ENCODE measurements at regions not wholly inside any gene's neighbourhood (a gene's known extent, or its start where the extent isn't known, plus 50 kb on each side); places are given as distances from the start of the nearest gene placed in this dataset.
"Not testable (repeated sequence)": the region's sequence is repeated elsewhere in the genome, so short reads cannot be mapped to it uniquely, and the experiment has no call there.

- Histone ChIP-seq H3K36me3 (no peaks in the 10 kb centered on the region), H3K27me3 (peaks cover 0 to 52% (median 0%) of the 10 kb centered on the region in 4 donors), H3K27ac (replicated peaks in 1 of 4) (no peak overlapping the region), H3K9me3 (peaks cover 0 to 5% (median 0%) of the 10 kb centered on the region in 4 donors), H3K4me1 (peaks cover 0 to 9% (median 7%) of the 10 kb centered on the region in 4 donors), H3K4me3 (no peak overlapping the region)
- WGBS: 33% methylated on average over 10 of the region's 10 CpGs
- DNase-seq (ENCODE audit: extremely low spot score): no peak
- intact Hi-C loops (cut with DNase I): no loop called here
- TF ChIP-seq POLR2AphosphoS5 (IDR thresholded peaks at IDR 0.05): no peak
Measured at GRCh38 chr20:56736285-56736857, 107.3 kb downstream of the TFAP2C start.

- DNase-seq (ENCODE audit: extremely low spot score); H3K4me3 ChIP-seq; H3K27ac ChIP-seq (replicated peaks in 1 of 4); H3K36me3 ChIP-seq; intact Hi-C loops (cut with DNase I); H3K9me3 ChIP-seq; H3K4me1 ChIP-seq: not testable (repeated sequence)
- H3K27me3 ChIP-seq: peaks cover 0 to 69% (median 0%) of the 10 kb centered on the region in 4 donors
- 89% methylated on average over 4 of the region's 4 CpGs for WGBS
Measured at GRCh38 chr20:56744325-56744821, 115.3 kb downstream of the TFAP2C start.

- no peaks in the 10 kb centered on the region for H3K9me3 ChIP-seq
- H3K27me3 ChIP-seq: peaks cover 0 to 68% (median 0%) of the 10 kb centered on the region in 4 donors
- no peaks in the 10 kb centered on the region for H3K36me3 ChIP-seq
- 70% methylated on average over 8 of the region's 8 CpGs for WGBS
- H3K4me1 ChIP-seq: no peaks in the 10 kb centered on the region
- H3K4me3 ChIP-seq: no peak overlapping the region
- intact Hi-C loops (cut with DNase I): no loop called here
- DNase-seq (ENCODE audit: extremely low spot score): no peak
- no peak for TF ChIP-seq CTCF (IDR thresholded peaks at IDR 0.05)
- TF ChIP-seq POLR2A (IDR thresholded peaks at IDR 0.05; ENCODE audit: low read depth): no peak
- no peak for TF ChIP-seq POLR2AphosphoS5 (IDR thresholded peaks at IDR 0.05)
- no peak for TF ChIP-seq EP300 (IDR thresholded peaks at IDR 0.05)
- H3K27ac ChIP-seq (replicated peaks in 1 of 4): no peak overlapping the region
Measured at GRCh38 chr20:56748476-56749377, 119.6 kb downstream of the TFAP2C start.

- intact Hi-C loops (cut with DNase I): no loop called here
- DNase-seq (ENCODE audit: extremely low spot score): no peak
- H3K36me3 ChIP-seq: no peaks in the 10 kb centered on the region
- no peak overlapping the region for H3K27ac ChIP-seq (replicated peaks in 1 of 4)
- H3K4me1 ChIP-seq: no peaks in the 10 kb centered on the region
- TF ChIP-seq POLR2A (IDR thresholded peaks at IDR 0.05; ENCODE audit: low read depth): no peak
- no peak for TF ChIP-seq POLR2AphosphoS5 (IDR thresholded peaks at IDR 0.05)
- no peak for TF ChIP-seq EP300 (IDR thresholded peaks at IDR 0.05)
- TF ChIP-seq CTCF (IDR thresholded peaks at IDR 0.05): no peak
- H3K4me3 ChIP-seq: no peak overlapping the region
- H3K27me3 ChIP-seq: peaks cover 0 to 67% (median 0%) of the 10 kb centered on the region in 4 donors
- WGBS: 38% methylated on average over 13 of the region's 17 CpGs
- no peaks in the 10 kb centered on the region for H3K9me3 ChIP-seq
Measured at GRCh38 chr20:56750430-56750829, 121.3 kb downstream of the TFAP2C start.

- Histone ChIP-seq H3K27ac (replicated peaks in 1 of 4) (no peak overlapping the region), H3K36me3 (no peaks in the 10 kb centered on the region), H3K4me1 (no peaks in the 10 kb centered on the region), H3K4me3 (no peak overlapping the region), H3K9me3 (no peaks in the 10 kb centered on the region), H3K27me3 (peaks cover 0 to 58% (median 0%) of the 10 kb centered on the region in 4 donors)
- TF ChIP-seq CTCF (IDR thresholded peaks at IDR 0.05) (no peak), POLR2A (IDR thresholded peaks at IDR 0.05; ENCODE audit: low read depth) (no peak), EP300 (IDR thresholded peaks at IDR 0.05) (no peak), POLR2AphosphoS5 (IDR thresholded peaks at IDR 0.05) (no peak)
- intact Hi-C loops (cut with DNase I): no loop called here
- 61% methylated on average over 8 of the region's 8 CpGs for WGBS
- no peak for DNase-seq (ENCODE audit: extremely low spot score)
Measured at GRCh38 chr20:56752274-56752673, 123.2 kb downstream of the TFAP2C start.

Data from esophagus muscularis mucosa (tissue), 4 donors.